ENCODE measurements at regions not wholly inside any gene's neighbourhood (a gene's known extent, or its start where the extent isn't known, plus 50 kb on each side); places are given as distances from the start of the nearest gene placed in this dataset.
"Not testable (repeated sequence)": the region's sequence is repeated elsewhere in the genome, so short reads cannot be mapped to it uniquely, and the experiment has no call there.

GRCh38 chr5:42089705-42090104, 164.6 kb downstream of the FBXO4 start:
- no peak for DNase-seq (ENCODE audit: low spot score)

- DNase-seq (ENCODE audit: low spot score) = no peak
These were observed 165.1 kb downstream of the FBXO4 start for GRCh38 chr5:42090162-42090561.

GRCh38 chr5:42099846-42100245, 174.8 kb downstream of the FBXO4 start:
- DNase-seq (ENCODE audit: low spot score) = not testable (repeated sequence)

- DNase-seq (ENCODE audit: low spot score) = no peak
These were observed 183.4 kb downstream of the FBXO4 start for GRCh38 chr5:42108468-42108867.

- no peak for DNase-seq (ENCODE audit: low spot score)
These were observed 184.0 kb downstream of the FBXO4 start for GRCh38 chr5:42109006-42109572.

GRCh38 chr5:42115721-42116120, 190.6 kb downstream of the FBXO4 start:
- not testable (repeated sequence) for DNase-seq (ENCODE audit: low spot score)

GRCh38 chr5:42120070-42120469, 195.0 kb downstream of the FBXO4 start:
- no peak for DNase-seq (ENCODE audit: low spot score)

- DNase-seq (ENCODE audit: low spot score) = no peak
These were observed 196.3 kb downstream of the FBXO4 start for GRCh38 chr5:42121401-42121800.

- no peak for DNase-seq (ENCODE audit: low spot score)
These were observed 206.0 kb downstream of the FBXO4 start for GRCh38 chr5:42131081-42131480.

- no peak for DNase-seq (ENCODE audit: low spot score)
These were observed 218.3 kb downstream of the FBXO4 start for GRCh38 chr5:42143361-42143760.

GRCh38 chr5:42148813-42149212, 223.7 kb downstream of the FBXO4 start:
- no peak for DNase-seq (ENCODE audit: low spot score)

GRCh38 chr5:42157215-42157614, 232.1 kb downstream of the FBXO4 start:
- no peak for DNase-seq (ENCODE audit: low spot score)

- no peak for DNase-seq (ENCODE audit: low spot score)
These were observed 238.0 kb downstream of the FBXO4 start for GRCh38 chr5:42163083-42163482.

GRCh38 chr5:42168091-42168670, 243.1 kb downstream of the FBXO4 start:
- DNase-seq (ENCODE audit: low spot score) = no peak

GRCh38 chr5:42176118-42176517, 247.1 kb upstream of the GHR start:
- DNase-seq (ENCODE audit: low spot score) = not testable (repeated sequence)

- DNase-seq (ENCODE audit: low spot score) = not testable (repeated sequence)
These were observed 243.4 kb upstream of the GHR start for GRCh38 chr5:42179843-42180242.

GRCh38 chr5:42216904-42217303, 206.3 kb upstream of the GHR start:
- DNase-seq (ENCODE audit: low spot score) = no peak

- no peak for DNase-seq (ENCODE audit: low spot score)
These were observed 205.4 kb upstream of the GHR start for GRCh38 chr5:42217791-42218190.

GRCh38 chr5:42225009-42225408, 198.2 kb upstream of the GHR start:
- no peak for DNase-seq (ENCODE audit: low spot score)

GRCh38 chr5:42228279-42228678, 195.0 kb upstream of the GHR start:
- DNase-seq (ENCODE audit: low spot score) = no peak

GRCh38 chr5:42230839-42231238, 192.4 kb upstream of the GHR start:
- no peak for DNase-seq (ENCODE audit: low spot score)

- no peak for DNase-seq (ENCODE audit: low spot score)
These were observed 188.0 kb upstream of the GHR start for GRCh38 chr5:42235241-42235640.

- DNase-seq (ENCODE audit: low spot score) = no peak
These were observed 187.4 kb upstream of the GHR start for GRCh38 chr5:42235837-42236236.

- no peak for DNase-seq (ENCODE audit: low spot score)
These were observed 181.6 kb upstream of the GHR start for GRCh38 chr5:42241636-42242035.

Measured in D341Med (cell line).